HG03108 (cell line): ENCODE measurements at regions not wholly inside any gene's neighbourhood (a gene's known extent, or its start where the extent isn't known, plus 50 kb on each side); places are given as distances from the start of the nearest gene placed in this dataset.

Source experiments
- ATAC-seq: cut with Tn5 transposase; IDR thresholded peaks from one replicate; pipeline ENCODE4 v1.9.1; 2021; ENCODE audit warnings: moderate library complexity; ENCODE audit not compliant: unreplicated experiment

- no peak for ATAC-seq
Measured at GRCh38 chr16:79337906-79338305, 262.6 kb downstream of the MAF start.

GRCh38 chr16:79336437-79337229 lies 263.9 kb downstream of the MAF start:
- no peak for ATAC-seq

GRCh38 chr16:79334127-79334526 lies 266.4 kb downstream of the MAF start:
- no peak for ATAC-seq

GRCh38 chr16:79331066-79331465 lies 269.5 kb downstream of the MAF start:
- no peak for ATAC-seq

- ATAC-seq = no peak
Measured at GRCh38 chr16:79329967-79330366, 270.6 kb downstream of the MAF start.

GRCh38 chr16:79329166-79329521 lies 271.4 kb downstream of the MAF start:
- no peak for ATAC-seq

GRCh38 chr16:79328402-79329165 lies 272.0 kb downstream of the MAF start:
- ATAC-seq = no peak

GRCh38 chr16:79327836-79328235 lies 272.7 kb downstream of the MAF start:
- ATAC-seq = no peak

GRCh38 chr16:79326549-79326948 lies 274.0 kb downstream of the MAF start:
- no peak for ATAC-seq

GRCh38 chr16:79325226-79325945 lies 275.2 kb downstream of the MAF start:
- ATAC-seq = no peak

- no peak for ATAC-seq
Measured at GRCh38 chr16:79320956-79321355, 279.6 kb downstream of the MAF start.

GRCh38 chr16:79318143-79318899 lies 282.2 kb downstream of the MAF start:
- ATAC-seq = no peak

GRCh38 chr16:79317521-79317920 lies 283.0 kb downstream of the MAF start:
- no peak for ATAC-seq

GRCh38 chr16:79317026-79317425 lies 283.5 kb downstream of the MAF start:
- ATAC-seq = no peak

- ATAC-seq = peak; percentile 67
Measured at GRCh38 chr16:79316004-79316458, 284.5 kb downstream of the MAF start.

- ATAC-seq = no peak
Measured at GRCh38 chr16:79312502-79312901, 288.0 kb downstream of the MAF start.

GRCh38 chr16:79310710-79311109 lies 289.8 kb downstream of the MAF start:
- no peak for ATAC-seq

GRCh38 chr16:79309606-79310005 lies 290.9 kb downstream of the MAF start:
- ATAC-seq = no peak

- no peak for ATAC-seq
Measured at GRCh38 chr16:79307214-79307613, 293.3 kb downstream of the MAF start.

GRCh38 chr16:79305074-79305473 lies 295.5 kb downstream of the MAF start:
- ATAC-seq = no peak

- ATAC-seq = no peak
Measured at GRCh38 chr16:79303959-79304387, 296.6 kb downstream of the MAF start.
